ENCODE measurements at regions not wholly inside any gene's neighbourhood (a gene's known extent, or its start where the extent isn't known, plus 50 kb on each side); places are given as distances from the start of the nearest gene placed in this dataset.

DNA sequence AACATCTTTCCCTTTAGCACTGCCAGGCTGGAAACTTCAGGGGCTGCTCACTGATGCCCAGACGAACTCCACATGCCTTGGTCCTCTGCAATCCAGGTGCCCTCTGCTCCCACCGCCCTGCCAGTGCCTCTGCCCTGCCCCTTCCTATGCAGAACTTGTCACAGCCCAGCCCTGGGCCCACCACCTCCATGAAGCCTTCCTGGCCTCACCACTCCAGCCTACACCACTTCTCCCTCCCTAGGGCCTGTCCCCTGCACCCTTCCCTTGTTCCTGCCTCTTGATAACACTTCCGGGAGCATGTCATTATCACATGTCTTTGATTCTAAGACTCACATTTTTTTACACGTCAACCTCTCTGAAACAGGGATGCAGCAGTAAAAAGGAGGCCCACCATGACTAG lies 627.2 kb downstream of the UQCRFS1 start:
- no peak for DNase-seq
- H3K4me3 ChIP-seq, result no peak overlapping the region
- no peaks in the 10 kb centered on the region for H3K36me3 ChIP-seq
- TF ChIP-seq POLR2AphosphoS5 (IDR thresholded peaks at IDR 0.05) (no peak), POLR2A (IDR thresholded peaks at IDR 0.05) (no peak), CTCF (IDR thresholded peaks at IDR 0.05) (no peak), EP300 (IDR thresholded peaks at IDR 0.05) (no peak)
- no peaks in the 10 kb centered on the region for H3K4me1 ChIP-seq
- H3K27me3 ChIP-seq, result no peaks in the 10 kb centered on the region
- H3K27ac ChIP-seq, result no peak overlapping the region
- WGBS, 2 donors, result 64 to 75% methylated on average over 4 of the region's 4 CpGs
- intact Hi-C loops (cut with DNase I), result no loop called here
- no peaks in the 10 kb centered on the region for H3K9me3 ChIP-seq

GRCh38 chr19:28583713-28584112 lies 629.2 kb downstream of the UQCRFS1 start:
- 89 to 94% methylated on average over 8 of the region's 8 CpGs for WGBS, 2 donors
- no peak for DNase-seq
- Histone ChIP-seq H3K27ac (no peak overlapping the region), H3K27me3 (no peaks in the 10 kb centered on the region), H3K4me3 (no peak overlapping the region), H3K36me3 (no peaks in the 10 kb centered on the region), H3K9me3 (no peaks in the 10 kb centered on the region), H3K4me1 (no peaks in the 10 kb centered on the region)
- no peak for TF ChIP-seq POLR2A (IDR thresholded peaks at IDR 0.05)
- no peak for TF ChIP-seq EP300 (IDR thresholded peaks at IDR 0.05)
- no peak for TF ChIP-seq CTCF (IDR thresholded peaks at IDR 0.05)
- TF ChIP-seq POLR2AphosphoS5 (IDR thresholded peaks at IDR 0.05), result no peak
- intact Hi-C loops (cut with DNase I), result no loop called here

- 85 to 86% methylated on average over 3 of the region's 3 CpGs for WGBS, 2 donors
- no peak for DNase-seq
- intact Hi-C loops (cut with DNase I), result no loop called here
- Histone ChIP-seq H3K36me3 (no peaks in the 10 kb centered on the region), H3K27ac (no peak overlapping the region), H3K9me3 (no peaks in the 10 kb centered on the region), H3K4me1 (no peaks in the 10 kb centered on the region), H3K4me3 (no peak overlapping the region), H3K27me3 (no peaks in the 10 kb centered on the region)
- TF ChIP-seq POLR2AphosphoS5 (IDR thresholded peaks at IDR 0.05) (no peak), EP300 (IDR thresholded peaks at IDR 0.05) (no peak), POLR2A (IDR thresholded peaks at IDR 0.05) (no peak), CTCF (IDR thresholded peaks at IDR 0.05) (no peak)
These were observed 629.7 kb downstream of the UQCRFS1 start for GRCh38 chr19:28583242-28583641.

- WGBS, 2 donors, result 57 to 62% methylated on average over 2 of the region's 2 CpGs
- TF ChIP-seq CTCF (IDR thresholded peaks at IDR 0.05), result no peak
- no peak for TF ChIP-seq POLR2AphosphoS5 (IDR thresholded peaks at IDR 0.05)
- TF ChIP-seq EP300 (IDR thresholded peaks at IDR 0.05), result no peak
- no peak for TF ChIP-seq POLR2A (IDR thresholded peaks at IDR 0.05)
- H3K4me3 ChIP-seq, result no peak overlapping the region
These were observed 630.2 kb downstream of the UQCRFS1 start for GRCh38 chr19:28582796-28583195.

DNA sequence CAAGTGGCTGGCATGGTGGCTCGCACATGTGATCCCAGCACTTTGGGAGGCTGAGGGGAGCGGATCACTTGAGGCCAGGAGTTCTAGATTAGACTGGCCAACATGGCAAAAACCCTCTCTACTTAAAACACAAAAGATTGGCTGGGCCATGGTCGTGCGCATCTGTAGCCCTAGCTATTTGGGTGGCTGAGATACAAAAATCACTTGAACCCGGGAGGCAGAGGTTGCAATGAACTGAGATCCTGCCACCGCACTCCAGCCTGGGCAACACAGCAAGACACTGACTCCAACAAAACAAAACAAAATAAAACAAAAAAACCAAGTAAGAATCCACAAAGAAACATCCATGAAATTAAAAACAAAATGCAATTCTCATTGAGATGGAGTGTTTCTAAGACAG lies 630.6 kb downstream of the UQCRFS1 start:
- intact Hi-C loops (cut with DNase I), result no loop called here
- WGBS, 2 donors, result 91 to 92% methylated on average over 6 of the region's 6 CpGs

More at GRCh38 chr19:28582796-28583195, 630.2 kb downstream of the UQCRFS1 start:
- DNase-seq, result no peak
- H3K4me1 ChIP-seq, result peaks cover 0 to 1% (median under 1%) of the 10 kb centered on the region in 4 donors
- H3K9me3 ChIP-seq, result no peaks in the 10 kb centered on the region
- intact Hi-C loops (cut with DNase I), result no loop called here
- no peaks in the 10 kb centered on the region for H3K27me3 ChIP-seq
- no peaks in the 10 kb centered on the region for H3K36me3 ChIP-seq
- no peak overlapping the region for H3K27ac ChIP-seq

More for the DNA sequence above, 630.6 kb downstream of the UQCRFS1 start:
- Histone ChIP-seq H3K36me3 (no peaks in the 10 kb centered on the region), H3K27me3 (no peaks in the 10 kb centered on the region), H3K27ac (no peak overlapping the region), H3K9me3 (no peaks in the 10 kb centered on the region), H3K4me1 (peaks cover 0 to 6% (median 5%) of the 10 kb centered on the region in 4 donors), H3K4me3 (no peak overlapping the region)
- DNase-seq, result no peak
- TF ChIP-seq POLR2A (IDR thresholded peaks at IDR 0.05) (no peak), CTCF (IDR thresholded peaks at IDR 0.05) (no peak), POLR2AphosphoS5 (IDR thresholded peaks at IDR 0.05) (no peak), EP300 (IDR thresholded peaks at IDR 0.05) (no peak)

Data from sigmoid colon (tissue), 6 donors.